ENCODE measurements at regions not wholly inside any gene's neighbourhood (a gene's known extent, or its start where the extent isn't known, plus 50 kb on each side); places are given as distances from the start of the nearest gene placed in this dataset.

GRCh38 chr2:59034837-59035236 lies 793.7 kb upstream of the FANCL start:
- Histone ChIP-seq H2AFZ (ENCODE audit: low read length) (no peak overlapping the region), H3K36me3 (replicated peaks; ENCODE audit: insufficient read depth, low read length) (no peaks in the 10 kb centered on the region), H3K4me3 (ENCODE audit: low read length) (no peak overlapping the region), H3K79me2 (ENCODE audit: low read length) (no peaks in the 10 kb centered on the region), H3K4me1 (ENCODE audit: low read length) (no peaks in the 10 kb centered on the region), H3K27ac (ENCODE audit: low read length) (no peak overlapping the region), H3F3A (ENCODE audit: insufficient read depth, low read length) (no peaks in the 10 kb centered on the region), H3K27me3 (replicated peaks; ENCODE audit: insufficient read depth, low read length) (no peaks in the 10 kb centered on the region), H3K9me2 (replicated peaks; ENCODE audit: insufficient read depth, low read length) (no peaks in the 10 kb centered on the region), H3K9ac (ENCODE audit: low read length) (no peak overlapping the region), H4K20me1 (ENCODE audit: insufficient read depth, low read length) (no peaks in the 10 kb centered on the region), H3K9me3 (replicated peaks; ENCODE audit: insufficient read depth, low read length) (no peaks in the 10 kb centered on the region), H3K4me2 (ENCODE audit: low read depth, low read length) (no peak overlapping the region)
- no peak for DNase-seq
- TF ChIP-seq, protein P1, sequence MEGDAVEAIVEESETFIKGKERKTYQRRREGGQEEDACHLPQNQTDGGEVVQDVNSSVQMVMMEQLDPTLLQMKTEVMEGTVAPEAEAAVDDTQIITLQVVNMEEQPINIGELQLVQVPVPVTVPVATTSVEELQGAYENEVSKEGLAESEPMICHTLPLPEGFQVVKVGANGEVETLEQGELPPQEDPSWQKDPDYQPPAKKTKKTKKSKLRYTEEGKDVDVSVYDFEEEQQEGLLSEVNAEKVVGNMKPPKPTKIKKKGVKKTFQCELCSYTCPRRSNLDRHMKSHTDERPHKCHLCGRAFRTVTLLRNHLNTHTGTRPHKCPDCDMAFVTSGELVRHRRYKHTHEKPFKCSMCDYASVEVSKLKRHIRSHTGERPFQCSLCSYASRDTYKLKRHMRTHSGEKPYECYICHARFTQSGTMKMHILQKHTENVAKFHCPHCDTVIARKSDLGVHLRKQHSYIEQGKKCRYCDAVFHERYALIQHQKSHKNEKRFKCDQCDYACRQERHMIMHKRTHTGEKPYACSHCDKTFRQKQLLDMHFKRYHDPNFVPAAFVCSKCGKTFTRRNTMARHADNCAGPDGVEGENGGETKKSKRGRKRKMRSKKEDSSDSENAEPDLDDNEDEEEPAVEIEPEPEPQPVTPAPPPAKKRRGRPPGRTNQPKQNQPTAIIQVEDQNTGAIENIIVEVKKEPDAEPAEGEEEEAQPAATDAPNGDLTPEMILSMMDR (IDR thresholded peaks at IDR 0.05; ENCODE audit: low read length): no peak
- TF ChIP-seq EZH2 (optimal IDR thresholded peaks at IDR 0.05; ENCODE audit: low read depth, low read length) (no peak), EZH2phosphoT487 (IDR thresholded peaks at IDR 0.05; ENCODE audit: low read length) (no peak)

GRCh38 chr2:59034106-59034505 lies 793.0 kb upstream of the FANCL start:
- Histone ChIP-seq H3K27ac (ENCODE audit: low read length) (no peak overlapping the region), H4K20me1 (ENCODE audit: insufficient read depth, low read length) (no peaks in the 10 kb centered on the region), H2AFZ (ENCODE audit: low read length) (no peak overlapping the region), H3K9me3 (replicated peaks; ENCODE audit: insufficient read depth, low read length) (no peaks in the 10 kb centered on the region), H3F3A (ENCODE audit: insufficient read depth, low read length) (no peaks in the 10 kb centered on the region), H3K36me3 (replicated peaks; ENCODE audit: insufficient read depth, low read length) (no peaks in the 10 kb centered on the region), H3K9ac (ENCODE audit: low read length) (no peak overlapping the region), H3K9me2 (replicated peaks; ENCODE audit: insufficient read depth, low read length) (no peaks in the 10 kb centered on the region), H3K4me3 (ENCODE audit: low read length) (no peak overlapping the region), H3K4me1 (ENCODE audit: low read length) (no peaks in the 10 kb centered on the region), H3K79me2 (ENCODE audit: low read length) (no peaks in the 10 kb centered on the region), H3K27me3 (replicated peaks; ENCODE audit: insufficient read depth, low read length) (no peaks in the 10 kb centered on the region), H3K4me2 (ENCODE audit: low read depth, low read length) (no peak overlapping the region)
- DNase-seq: no peak
- TF ChIP-seq EZH2 (optimal IDR thresholded peaks at IDR 0.05; ENCODE audit: low read depth, low read length) (no peak), EZH2phosphoT487 (IDR thresholded peaks at IDR 0.05; ENCODE audit: low read length) (no peak)
- TF ChIP-seq, protein P1 (IDR thresholded peaks at IDR 0.05; ENCODE audit: low read length): no peak

GRCh38 chr2:59033661-59034060 lies 792.5 kb upstream of the FANCL start:
- no peaks in the 10 kb centered on the region for H3K79me2 ChIP-seq (ENCODE audit: low read length)
- TF ChIP-seq, protein P1 (IDR thresholded peaks at IDR 0.05; ENCODE audit: low read length): no peak
- TF ChIP-seq EZH2 (optimal IDR thresholded peaks at IDR 0.05; ENCODE audit: low read depth, low read length): no peak
- no peak for TF ChIP-seq EZH2phosphoT487 (IDR thresholded peaks at IDR 0.05; ENCODE audit: low read length)
- no peaks in the 10 kb centered on the region for H3K4me1 ChIP-seq (ENCODE audit: low read length)
- no peak overlapping the region for H3K4me2 ChIP-seq (ENCODE audit: low read depth, low read length)
- no peaks in the 10 kb centered on the region for H3K9me2 ChIP-seq (replicated peaks; ENCODE audit: insufficient read depth, low read length)
- H3K27ac ChIP-seq (ENCODE audit: low read length): no peak overlapping the region
- no peaks in the 10 kb centered on the region for H3F3A ChIP-seq (ENCODE audit: insufficient read depth, low read length)
- no peak overlapping the region for H3K4me3 ChIP-seq (ENCODE audit: low read length)
- no peaks in the 10 kb centered on the region for H3K9me3 ChIP-seq (replicated peaks; ENCODE audit: insufficient read depth, low read length)
- no peak overlapping the region for H3K9ac ChIP-seq (ENCODE audit: low read length)
- DNase-seq: no peak
- H3K36me3 ChIP-seq (replicated peaks; ENCODE audit: insufficient read depth, low read length): no peaks in the 10 kb centered on the region
- H4K20me1 ChIP-seq (ENCODE audit: insufficient read depth, low read length): no peaks in the 10 kb centered on the region
- no peak overlapping the region for H2AFZ ChIP-seq (ENCODE audit: low read length)
- H3K27me3 ChIP-seq (replicated peaks; ENCODE audit: insufficient read depth, low read length): no peaks in the 10 kb centered on the region

All from MM.1S (cell line).